H1 (cell line): ENCODE measurements at regions not wholly inside any gene's neighbourhood (a gene's known extent, or its start where the extent isn't known, plus 50 kb on each side); places are given as distances from the start of the nearest gene placed in this dataset.

Experiments
- CTCF ChIA-PET: fragments of 300-600 bp; sonication (Branson Sonifier 250); formaldehyde crosslinking; loops from one replicate; lab custom pipeline; 2021; ENCODE audit not compliant: partially characterized antibody; lab: Charles Lee
- POLR2A ChIA-PET: fragments of 300-600 bp; sonication (Branson Sonifier 250); formaldehyde crosslinking; loops from one replicate; lab custom pipeline; 2021; ENCODE audit warnings: inconsistent platforms; ENCODE audit not compliant: partially characterized antibody; lab: Charles Lee
- DNase-seq, 2 experiments: peaks; one replicate each; pipeline versions ENCODE4 v3.0.0 to v3.0.0-alpha.2; 2010 to 2022; ENCODE audit warnings: low spot score in 2 of 2, low read depth in 1 of 2, mixed read lengths in 1 of 2
- FAIRE-seq: peaks from 2 replicates; lab custom pipeline; 2011; peaks lifted over from hg19 to GRCh38; lab: Jason Lieb, UNC
- H2AFZ ChIP-seq: 2 replicates; pipeline ENCODE4 v1.8.1; 2012; ENCODE audit warnings: low read length, inconsistent platforms
- H2AK5ac ChIP-seq: 2 replicates; pipeline ENCODE4 v1.6.1; 2013; ENCODE audit warnings: low read depth, low read length
- H2BK120ac ChIP-seq: replicated peaks from 2 replicates; pipeline ENCODE3; 2013; ENCODE audit warnings: low read depth, low read length, inconsistent platforms
- H2BK12ac ChIP-seq: 2 replicates; pipeline ENCODE4 v1.6.1; 2013; ENCODE audit warnings: low read depth, low read length
- H2BK15ac ChIP-seq: 2 replicates; pipeline ENCODE4 v1.6.1; 2013; ENCODE audit warnings: low read length
- H2BK20ac ChIP-seq: 2 replicates; pipeline ENCODE4 v1.6.1; 2013; ENCODE audit warnings: low read length
- H2BK5ac ChIP-seq: 2 replicates; pipeline ENCODE4 v1.6.1; 2013; ENCODE audit warnings: low read depth, low read length
- H3K14ac ChIP-seq: 2 replicates; pipeline ENCODE4 v1.6.1; 2013; ENCODE audit warnings: inconsistent platforms; ENCODE audit not compliant: insufficient read length
- H3K18ac ChIP-seq: 2 replicates; pipeline ENCODE4 v1.6.1; 2013; ENCODE audit warnings: low read length; ENCODE audit errors: extremely low read depth
- H3K23ac ChIP-seq: 2 replicates; pipeline ENCODE4 v1.6.1; 2013; ENCODE audit warnings: inconsistent platforms; ENCODE audit not compliant: insufficient read length
- H3K23me2 ChIP-seq: 2 replicates; pipeline ENCODE4 v1.6.1; 2013; ENCODE audit warnings: low read depth, low read length
- H3K27ac ChIP-seq: 2 replicates; pipeline ENCODE4 v1.6.1; 2011; ENCODE audit warnings: low read depth, low read length, inconsistent platforms
- H3K27me3 ChIP-seq, 4 experiments: replicated peaks in 1 of 4; 1 replicate in 1 of 4; 2 replicates in 3 of 4; pipeline versions ENCODE4 v1.6.1 to v1.8.1; 2011 to 2013; ENCODE audit warnings: low read length in 3 of 4, mild to moderate bottlenecking in 3 of 4, inconsistent platforms in 2 of 4, mixed read lengths in 2 of 4, moderate library complexity in 1 of 4; ENCODE audit not compliant: control insufficient read depth in 3 of 4, insufficient read depth in 3 of 4; ENCODE audit errors: extremely low read depth in 1 of 4
- H3K36me3 ChIP-seq, 4 experiments: 2 replicates each; pipeline versions ENCODE4 v1.6.1 to v1.8.1; 2011 to 2013; ENCODE audit warnings: mild to moderate bottlenecking in 4 of 4, low read length in 3 of 4, moderate library complexity in 2 of 4, control low read depth in 1 of 4, inconsistent platforms in 1 of 4; ENCODE audit not compliant: insufficient read depth in 4 of 4, control insufficient read depth in 2 of 4
- H3K4ac ChIP-seq: replicated peaks from 2 replicates; pipeline ENCODE3; 2013; ENCODE audit warnings: low read length, low read depth, mixed read lengths, inconsistent platforms; ENCODE audit not compliant: insufficient read length
- H3K4me1 ChIP-seq, 4 experiments: replicated peaks in 1 of 4; 1 replicate in 1 of 4; 2 replicates in 3 of 4; pipeline versions ENCODE4 v1.6.1 to v1.8.1; 2011 to 2013; ENCODE audit warnings: low read length in 3 of 4, inconsistent platforms in 2 of 4, mixed read lengths in 1 of 4; ENCODE audit not compliant: insufficient read depth in 4 of 4, control insufficient read depth in 3 of 4
- H3K4me2 ChIP-seq, 2 experiments: 2 replicates each; pipeline versions ENCODE4 v1.6.1 to v1.8.1; 2011 to 2013; ENCODE audit warnings: low read depth in 2 of 2, low read length in 2 of 2, control low read depth in 1 of 2, inconsistent platforms in 1 of 2, mild to moderate bottlenecking in 1 of 2; ENCODE audit not compliant: insufficient read depth in 1 of 2
- H3K4me3 ChIP-seq, 4 experiments: fragments of 200-600, 300-600 bp in 1 of 4; sonication (generic), shearing (Covaris generic), sonication (Bioruptor Twin) in 1 of 4; 2 replicates each; pipeline versions ENCODE4 v1.5.1 to v1.8.1; 2011 to 2016; ENCODE audit warnings: low read length in 4 of 4, low read depth in 3 of 4, control low read depth in 2 of 4, inconsistent platforms in 2 of 4, mild to moderate bottlenecking in 2 of 4, mixed read lengths in 1 of 4, moderate library complexity in 1 of 4; ENCODE audit not compliant: insufficient read depth in 2 of 4; ENCODE audit errors: extremely low read depth in 1 of 4
- H3K56ac ChIP-seq: replicated peaks from 2 replicates; pipeline ENCODE3; 2013; ENCODE audit warnings: low read depth, mild to moderate bottlenecking, mixed read lengths, low read length, inconsistent platforms; ENCODE audit not compliant: insufficient read length
- H3K79me1 ChIP-seq: 2 replicates; pipeline ENCODE4 v1.6.1; 2013; ENCODE audit warnings: low read depth, low read length, control low read depth
- H3K79me2 ChIP-seq, 2 experiments: 2 replicates each; pipeline versions ENCODE4 v1.6.1 to v1.8.1; 2012 to 2013; ENCODE audit warnings: low read length in 2 of 2, mild to moderate bottlenecking in 2 of 2, inconsistent platforms in 1 of 2; ENCODE audit not compliant: insufficient read depth in 2 of 2, control insufficient read depth in 1 of 2
- H3K9ac ChIP-seq, 4 experiments: replicated peaks in 1 of 4; 1 replicate in 1 of 4; 2 replicates in 3 of 4; pipeline versions ENCODE4 v1.6.1 to v1.8.1; 2011 to 2013; ENCODE audit warnings: low read depth in 3 of 4, low read length in 3 of 4, control low read depth in 2 of 4, mild to moderate bottlenecking in 2 of 4, moderate library complexity in 2 of 4, inconsistent platforms in 1 of 4; ENCODE audit errors: extremely low read depth in 1 of 4
- H3K9me3 ChIP-seq, 2 experiments: 2 replicates each; pipeline versions ENCODE4 v1.6.1 to v1.8.1; 2012 to 2013; ENCODE audit warnings: mild to moderate bottlenecking in 2 of 2, moderate library complexity in 2 of 2, control low read depth in 1 of 2, inconsistent platforms in 1 of 2, low read depth in 1 of 2, low read length in 1 of 2, mixed read lengths in 1 of 2; ENCODE audit not compliant: insufficient read depth in 2 of 2
- H4K20me1 ChIP-seq, 2 experiments: replicated peaks in 1 of 2; 2 replicates each; pipeline versions ENCODE3 to v1.8.1; 2011 to 2013; ENCODE audit warnings: inconsistent platforms in 2 of 2, low read length in 2 of 2, mild to moderate bottlenecking in 1 of 2; ENCODE audit not compliant: insufficient read depth in 2 of 2, control insufficient read depth in 1 of 2
- H4K5ac ChIP-seq: 2 replicates; pipeline ENCODE4 v1.6.1; 2013; ENCODE audit warnings: low read length, low read depth, mixed read lengths, inconsistent platforms; ENCODE audit not compliant: insufficient read length
- H4K8ac ChIP-seq: 2 replicates; pipeline ENCODE4 v1.8.0; 2013; ENCODE audit warnings: mild to moderate bottlenecking, moderate library complexity, low read length, inconsistent platforms; ENCODE audit not compliant: insufficient read depth; ENCODE audit errors: extremely low read depth
- H4K91ac ChIP-seq: replicated peaks from 2 replicates; pipeline ENCODE3; 2013; ENCODE audit warnings: low read length, mixed read lengths, inconsistent platforms; ENCODE audit not compliant: insufficient read length
- EP300 ChIP-seq, 2 experiments: IDR thresholded peaks; 1 replicate in 1 of 2; 2 replicates in 1 of 2; pipeline ENCODE4 v1.6.1; 2011 to 2012; ENCODE audit warnings: low read depth in 2 of 2, low read length in 2 of 2, mild to moderate bottlenecking in 2 of 2, borderline replicate concordance in 1 of 2, inconsistent platforms in 1 of 2, moderate library complexity in 1 of 2
- FOSL1 ChIP-seq: IDR thresholded peaks from 2 replicates; pipeline ENCODE4 v1.6.1; 2011; ENCODE audit warnings: mild to moderate bottlenecking, low read depth, low read length, moderate library complexity; ENCODE audit not compliant: insufficient read depth
- PHF8 ChIP-seq: fragments of 200-600 bp; sonication (generic); conservative IDR thresholded peaks from 2 replicates; pipeline ENCODE4 v1.7.1; 2012; ENCODE audit warnings: low read depth, mild to moderate bottlenecking, inconsistent platforms, low read length, moderate library complexity
- RAD21 ChIP-seq, 2 experiments: IDR thresholded peaks in 1 of 2; conservative IDR thresholded peaks in 1 of 2; 2 replicates each; pipeline ENCODE4 v1.6.1; 2011; ENCODE audit warnings: low read depth in 2 of 2, low read length in 2 of 2, improper control_type of control experiment in 1 of 2, inconsistent platforms in 1 of 2, mild to moderate bottlenecking in 1 of 2, moderate library complexity in 1 of 2
- RNF2 ChIP-seq: fragments of 200-900, 300-1000 bp; sonication (generic); IDR thresholded peaks from 2 replicates; pipeline ENCODE4 v1.7.1; 2016; ENCODE audit warnings: borderline replicate concordance, low read depth, mild to moderate bottlenecking, antibody characterized with exemption, low read length; ENCODE audit not compliant: poor library complexity, severe bottlenecking; ENCODE audit errors: missing control alignments
- TEAD4 ChIP-seq: IDR thresholded peaks from 2 replicates; pipeline ENCODE4 v1.6.1; 2012; ENCODE audit warnings: low read depth, low read length, inconsistent platforms, mixed read lengths
- USF2 ChIP-seq: IDR thresholded peaks from 2 replicates; pipeline ENCODE4 v1.6.1; 2011; ENCODE audit warnings: low read length, improper control_type of control experiment
- TF ChIP-seq, protein P1 (sequence below), 3 experiments: IDR thresholded peaks; 1 replicate in 2 of 3; 2 replicates in 1 of 3; pipeline versions ENCODE4 v1.5.1 to v1.6.1; 2011; ENCODE audit warnings: low read length in 3 of 3, mild to moderate bottlenecking in 3 of 3, inconsistent platforms in 2 of 3, low read depth in 1 of 3, moderate library complexity in 1 of 3; ENCODE audit not compliant: insufficient read depth in 1 of 3; ENCODE audit errors: control extremely low read depth in 1 of 3

GRCh38 chr2:114345246-114345645 is 97.2 kb upstream of the DPP10 start:
- no peak overlapping the region for H3K9ac ChIP-seq
- no peak overlapping the region for H4K91ac ChIP-seq
- no peak overlapping the region for H4K5ac ChIP-seq
- H3K36me3 ChIP-seq = no peaks in the 10 kb centered on the region
- no peak overlapping the region for H3K14ac ChIP-seq
- no peak overlapping the region for H3K56ac ChIP-seq
- no peaks in the 10 kb centered on the region for H3K4me1 ChIP-seq
- DNase-seq (no peak), FAIRE-seq (no peak)
- H2BK120ac ChIP-seq = no peak overlapping the region
- H3K4me3 ChIP-seq = no peak overlapping the region
- POLR2A ChIA-PET = no interaction called here
- TF ChIP-seq RAD21 (IDR thresholded peaks at IDR 0.05 in 1 of 2, conservative IDR thresholded peaks at IDR 0.05 in 1 of 2; ENCODE audit: low read depth in 2 of 2, low read length in 2 of 2) (no peak), PHF8 (no peak), FOSL1 (no peak), USF2 (no peak), TEAD4 (no peak), RNF2 (no peak), EP300 (IDR thresholded peaks at IDR 0.05; ENCODE audit: borderline replicate concordance in 1 of 2, low read depth in 2 of 2, low read length in 2 of 2) (no peak)
- TF ChIP-seq, protein P1, sequence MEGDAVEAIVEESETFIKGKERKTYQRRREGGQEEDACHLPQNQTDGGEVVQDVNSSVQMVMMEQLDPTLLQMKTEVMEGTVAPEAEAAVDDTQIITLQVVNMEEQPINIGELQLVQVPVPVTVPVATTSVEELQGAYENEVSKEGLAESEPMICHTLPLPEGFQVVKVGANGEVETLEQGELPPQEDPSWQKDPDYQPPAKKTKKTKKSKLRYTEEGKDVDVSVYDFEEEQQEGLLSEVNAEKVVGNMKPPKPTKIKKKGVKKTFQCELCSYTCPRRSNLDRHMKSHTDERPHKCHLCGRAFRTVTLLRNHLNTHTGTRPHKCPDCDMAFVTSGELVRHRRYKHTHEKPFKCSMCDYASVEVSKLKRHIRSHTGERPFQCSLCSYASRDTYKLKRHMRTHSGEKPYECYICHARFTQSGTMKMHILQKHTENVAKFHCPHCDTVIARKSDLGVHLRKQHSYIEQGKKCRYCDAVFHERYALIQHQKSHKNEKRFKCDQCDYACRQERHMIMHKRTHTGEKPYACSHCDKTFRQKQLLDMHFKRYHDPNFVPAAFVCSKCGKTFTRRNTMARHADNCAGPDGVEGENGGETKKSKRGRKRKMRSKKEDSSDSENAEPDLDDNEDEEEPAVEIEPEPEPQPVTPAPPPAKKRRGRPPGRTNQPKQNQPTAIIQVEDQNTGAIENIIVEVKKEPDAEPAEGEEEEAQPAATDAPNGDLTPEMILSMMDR (IDR thresholded peaks at IDR 0.05; ENCODE audit: control extremely low read depth in 1 of 3, insufficient read depth in 1 of 3, low read depth in 1 of 3, low read length in 3 of 3) = no peak
- TF ChIP-seq, all 59 proteins: peak for 0
- CTCF ChIA-PET = no interaction called here
- Histone ChIP-seq H3K23me2 (no peaks in the 10 kb centered on the region; the same call in 1 of the 2 replicates), H2BK15ac (no peak overlapping the region), H3K27me3 (no peaks in the 10 kb centered on the region), H2BK12ac (no peak overlapping the region), H3K79me2 (no peaks in the 10 kb centered on the region), H2AK5ac (no peak overlapping the region), H3K27ac (no peak overlapping the region), H3K4ac (no peak overlapping the region), H4K8ac (no peak overlapping the region), H3K79me1 (no peaks in the 10 kb centered on the region), H2AFZ (no peak overlapping the region), H3K23ac (no peak overlapping the region), H4K20me1 (no peaks in the 10 kb centered on the region), H3K4me2 (no peak overlapping the region), H3K18ac (no peak overlapping the region), H2BK20ac (no peak overlapping the region), H2BK5ac (no peak overlapping the region), H3K9me3 (no peaks in the 10 kb centered on the region; a peak in 1 of 4 replicates)
